SU-DHL-6 (cell line): ENCODE measurements at regions not wholly inside any gene's neighbourhood (a gene's known extent, or its start where the extent isn't known, plus 50 kb on each side); places are given as distances from the start of the nearest gene placed in this dataset.
A peak's percentile ranks its signal among the peaks of the same experiment; 100 is the strongest.

Experiments used
- H2AFZ ChIP-seq: fragments of 200-600 bp; sonication (generic); 2 replicates; pipeline ENCODE4 v1.6.1; 2014; ENCODE audit warnings: low read depth, mild to moderate bottlenecking, moderate library complexity, mixed read lengths, antibody characterized with exemption, low read length; ENCODE audit not compliant: severe bottlenecking
- H3F3A ChIP-seq: fragments of 200-600 bp; shearing (Covaris generic); 2 replicates; pipeline ENCODE4 v1.6.0; 2016; ENCODE audit warnings: antibody characterized with exemption, mild to moderate bottlenecking; ENCODE audit not compliant: insufficient read depth
- H3K27ac ChIP-seq: fragments of 200-600 bp; sonication (generic); 2 replicates; pipeline ENCODE4 v1.5.1; 2016; ENCODE audit warnings: low read depth, mild to moderate bottlenecking, low read length, moderate library complexity, mixed read lengths
- H3K27me3 ChIP-seq: fragments of 200-600 bp; sonication (generic), shearing (Covaris generic); 2 replicates; pipeline ENCODE4 v1.6.0; 2014; ENCODE audit warnings: mild to moderate bottlenecking, low read length
- H3K36me3 ChIP-seq: fragments of 200-600 bp; sonication (generic); 2 replicates; pipeline ENCODE4 v1.6.1; 2014; ENCODE audit warnings: mild to moderate bottlenecking, low read length, mixed read lengths
- H3K4me2 ChIP-seq: fragments of 300-600, 200-600 bp; shearing (Covaris generic), sonication (generic); 2 replicates; pipeline ENCODE4 v1.6.0; 2014; ENCODE audit warnings: low read length, low read depth, mild to moderate bottlenecking; ENCODE audit not compliant: poor library complexity, severe bottlenecking
- H3K4me3 ChIP-seq: fragments of 200-600 bp; sonication (generic); 2 replicates; pipeline ENCODE4 v1.5.1; 2014; ENCODE audit warnings: antibody characterized with exemption, low read length, mild to moderate bottlenecking, mixed read lengths; ENCODE audit not compliant: insufficient read depth, poor library complexity, severe bottlenecking
- H3K79me2 ChIP-seq: fragments of 200-600 bp; sonication (generic); 2 replicates; pipeline ENCODE4 v1.6.1; 2014; ENCODE audit warnings: mild to moderate bottlenecking, low read length, moderate library complexity; ENCODE audit not compliant: insufficient read depth
- H3K9ac ChIP-seq: fragments of 200-600 bp; sonication (generic); 2 replicates; pipeline ENCODE4 v1.7.0; 2014; ENCODE audit warnings: mild to moderate bottlenecking, low read length
- H3K9me2 ChIP-seq: fragments of 200-600 bp; sonication (generic); replicated peaks from 2 replicates; pipeline ENCODE4 v1.6.1; 2014; ENCODE audit warnings: low read length; ENCODE audit not compliant: insufficient read depth
- H3K9me3 ChIP-seq: fragments of 200-600 bp; sonication (generic); 2 replicates; pipeline ENCODE4 v1.6.1; 2014; ENCODE audit warnings: low read length, mixed read lengths; ENCODE audit not compliant: insufficient read depth
- H4K20me1 ChIP-seq: fragments of 200-600 bp; sonication (generic); 2 replicates; pipeline ENCODE4 v1.6.1; 2014; ENCODE audit warnings: low read depth, mild to moderate bottlenecking, antibody characterized with exemption, low read length, moderate library complexity, mixed read lengths
- EZH2phosphoT487 ChIP-seq: fragments of 200-600 bp; sonication (generic), shearing (Covaris generic); conservative IDR thresholded peaks from 2 replicates; pipeline ENCODE4 v1.6.1; 2018; ENCODE audit warnings: mild to moderate bottlenecking, antibody characterized with exemption, low read length, moderate library complexity, mixed read lengths
- TF ChIP-seq, protein P1 (sequence below): fragments of 200-600 bp; sonication (generic); IDR thresholded peaks from one replicate; pipeline ENCODE4 v1.5.1; 2017; ENCODE audit warnings: antibody characterized with exemption, mild to moderate bottlenecking, low read length, moderate library complexity; ENCODE audit not compliant: insufficient read depth, poor library complexity, severe bottlenecking

DNA sequence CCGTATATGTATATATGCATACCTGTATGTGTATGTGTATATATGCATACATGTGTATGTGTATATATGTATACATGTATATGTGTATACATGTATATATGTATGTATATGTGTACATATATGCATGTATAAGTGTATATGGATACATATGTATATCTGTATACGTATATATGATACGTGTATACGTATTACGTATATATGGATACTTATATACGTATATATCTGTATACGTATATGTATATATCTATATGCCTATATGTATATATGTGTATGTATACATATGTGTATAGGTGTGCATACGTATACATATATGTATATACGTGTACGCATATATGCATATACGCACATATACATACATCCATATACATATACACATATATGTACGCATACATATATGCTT, 681.6 kb upstream of the ANO3 start:
- H3K4me3 ChIP-seq = no peak overlapping the region
- H3K9me2 ChIP-seq = no peaks in the 10 kb centered on the region
- no peaks in the 10 kb centered on the region for H3K79me2 ChIP-seq
- no peak overlapping the region for H2AFZ ChIP-seq
- no peak overlapping the region for H3K9ac ChIP-seq
- no peak overlapping the region for H3K4me2 ChIP-seq
- no peaks in the 10 kb centered on the region for H4K20me1 ChIP-seq
- H3K9me3 ChIP-seq = no peaks in the 10 kb centered on the region
- no peaks in the 10 kb centered on the region for H3K27me3 ChIP-seq
- H3F3A ChIP-seq = peaks cover 4% of the 10 kb centered on the region; the same call in 1 of the 2 replicates
- TF ChIP-seq, protein P1, sequence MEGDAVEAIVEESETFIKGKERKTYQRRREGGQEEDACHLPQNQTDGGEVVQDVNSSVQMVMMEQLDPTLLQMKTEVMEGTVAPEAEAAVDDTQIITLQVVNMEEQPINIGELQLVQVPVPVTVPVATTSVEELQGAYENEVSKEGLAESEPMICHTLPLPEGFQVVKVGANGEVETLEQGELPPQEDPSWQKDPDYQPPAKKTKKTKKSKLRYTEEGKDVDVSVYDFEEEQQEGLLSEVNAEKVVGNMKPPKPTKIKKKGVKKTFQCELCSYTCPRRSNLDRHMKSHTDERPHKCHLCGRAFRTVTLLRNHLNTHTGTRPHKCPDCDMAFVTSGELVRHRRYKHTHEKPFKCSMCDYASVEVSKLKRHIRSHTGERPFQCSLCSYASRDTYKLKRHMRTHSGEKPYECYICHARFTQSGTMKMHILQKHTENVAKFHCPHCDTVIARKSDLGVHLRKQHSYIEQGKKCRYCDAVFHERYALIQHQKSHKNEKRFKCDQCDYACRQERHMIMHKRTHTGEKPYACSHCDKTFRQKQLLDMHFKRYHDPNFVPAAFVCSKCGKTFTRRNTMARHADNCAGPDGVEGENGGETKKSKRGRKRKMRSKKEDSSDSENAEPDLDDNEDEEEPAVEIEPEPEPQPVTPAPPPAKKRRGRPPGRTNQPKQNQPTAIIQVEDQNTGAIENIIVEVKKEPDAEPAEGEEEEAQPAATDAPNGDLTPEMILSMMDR = no peak
- TF ChIP-seq EZH2phosphoT487 = no peak
- no peaks in the 10 kb centered on the region for H3K36me3 ChIP-seq
- no peak overlapping the region for H3K27ac ChIP-seq

DNA sequence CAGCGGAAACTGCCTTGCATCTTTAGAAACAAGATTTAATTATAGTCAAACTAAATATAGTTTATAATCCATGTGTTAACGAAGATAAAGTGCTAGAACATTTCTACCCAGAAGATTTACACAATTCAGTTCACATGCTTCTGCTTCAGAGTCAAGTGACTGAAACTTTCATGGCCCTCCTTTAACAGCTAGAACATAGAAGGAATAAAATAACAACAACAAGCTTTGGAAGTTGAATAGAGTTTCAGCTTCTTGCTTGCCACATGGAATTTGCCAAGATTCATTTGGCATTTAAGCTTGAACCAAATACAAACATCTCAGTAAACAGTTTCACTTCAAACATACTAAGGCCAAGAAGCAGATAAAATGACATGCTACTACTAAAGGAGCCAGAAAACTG, 676.3 kb upstream of the ANO3 start:
- no peak for TF ChIP-seq EZH2phosphoT487
- TF ChIP-seq, protein P1 = no peak
- Histone ChIP-seq H3K27me3 (no peaks in the 10 kb centered on the region), H3K4me2 (no peak overlapping the region)

DNA sequence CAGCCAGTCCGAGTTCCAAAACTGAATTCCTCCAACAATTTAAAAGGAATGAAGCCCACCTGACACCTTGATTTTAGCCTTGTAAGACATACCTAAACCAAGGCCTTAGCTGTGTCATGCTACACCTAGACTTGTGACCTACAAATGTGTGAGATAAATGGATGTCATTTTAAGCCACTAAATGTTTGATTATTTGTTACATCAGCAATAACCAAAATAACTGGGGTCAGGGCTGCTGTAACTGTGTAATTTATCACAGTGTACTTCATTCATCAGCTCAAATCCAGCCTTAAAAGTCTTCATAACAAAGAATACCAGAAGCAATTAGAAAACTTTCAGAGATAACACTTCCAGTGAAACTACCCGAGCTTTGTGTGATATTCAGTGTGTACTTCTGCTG, 673.0 kb upstream of the ANO3 start:
- no peaks in the 10 kb centered on the region for H3K36me3 ChIP-seq
- H3K9me2 ChIP-seq = no peaks in the 10 kb centered on the region
- no peak overlapping the region for H2AFZ ChIP-seq
- no peak overlapping the region for H3K9ac ChIP-seq
- no peak overlapping the region for H3K4me3 ChIP-seq
- no peaks in the 10 kb centered on the region for H3F3A ChIP-seq
- no peak overlapping the region for H3K4me2 ChIP-seq
- no peaks in the 10 kb centered on the region for H3K79me2 ChIP-seq
- H3K9me3 ChIP-seq = no peaks in the 10 kb centered on the region
- no peaks in the 10 kb centered on the region for H4K20me1 ChIP-seq
- no peak for TF ChIP-seq EZH2phosphoT487
- TF ChIP-seq, protein P1 = no peak
- no peak overlapping the region for H3K27ac ChIP-seq
- no peaks in the 10 kb centered on the region for H3K27me3 ChIP-seq

More for the DNA sequence above, 676.3 kb upstream of the ANO3 start:
- no peak overlapping the region for H3K27ac ChIP-seq
- no peaks in the 10 kb centered on the region for H4K20me1 ChIP-seq
- no peak overlapping the region for H3K4me3 ChIP-seq
- no peaks in the 10 kb centered on the region for H3K79me2 ChIP-seq
- peaks cover 4% of the 10 kb centered on the region; the same call in 1 of the 2 replicates for H3F3A ChIP-seq
- H3K9me3 ChIP-seq = no peaks in the 10 kb centered on the region
- no peak overlapping the region for H3K9ac ChIP-seq
- no peaks in the 10 kb centered on the region for H3K36me3 ChIP-seq
- no peaks in the 10 kb centered on the region for H3K9me2 ChIP-seq
- peak overlapping the region; percentile 18 for H2AFZ ChIP-seq
